Endodermal cell (in vitro differentiated cells): ENCODE measurements at regions not wholly inside any gene's neighbourhood (a gene's known extent, or its start where the extent isn't known, plus 50 kb on each side); places are given as distances from the start of the nearest gene placed in this dataset.

Source experiments
- DNase-seq: peaks from one replicate; pipeline ENCODE4 v3.0.0-alpha.2; 2017
- H3K27ac ChIP-seq: 2 replicates; pipeline ENCODE4 v1.5.1; 2013; ENCODE audit warnings: mild to moderate bottlenecking, low read depth, low read length, moderate library complexity
- H3K27me3 ChIP-seq: 2 replicates; pipeline ENCODE4 v1.6.1; 2013; ENCODE audit warnings: mild to moderate bottlenecking, low read length, moderate library complexity; ENCODE audit not compliant: insufficient read depth, control insufficient read depth, poor library complexity, severe bottlenecking
- H3K36me3 ChIP-seq: 2 replicates; pipeline ENCODE4 v1.7.0; 2013; ENCODE audit warnings: mild to moderate bottlenecking, low read length, moderate library complexity; ENCODE audit not compliant: control insufficient read depth, insufficient read depth
- H3K4me1 ChIP-seq: one replicate; pipeline ENCODE4 v1.7.0; 2013; ENCODE audit warnings: low read length; ENCODE audit not compliant: control insufficient read depth, insufficient read depth
- H3K4me3 ChIP-seq: 2 replicates; pipeline ENCODE4 v1.5.1; 2013; ENCODE audit warnings: mild to moderate bottlenecking, low read length, moderate library complexity
- H3K9ac ChIP-seq: 2 replicates; pipeline ENCODE4 v1.6.1; 2013; ENCODE audit warnings: mild to moderate bottlenecking, low read length, moderate library complexity; ENCODE audit not compliant: poor library complexity, severe bottlenecking; ENCODE audit errors: extremely low read depth
- H3K9me3 ChIP-seq: 2 replicates; pipeline ENCODE4 v1.6.1; 2013; ENCODE audit warnings: mild to moderate bottlenecking, low read length, moderate library complexity; ENCODE audit not compliant: control insufficient read depth
- H3K27ac Mint-ChIP-seq: 2 replicates; pipeline ENCODE4 v1.8.0; 2020; ENCODE audit warnings: mixed read lengths
- H3K27me3 Mint-ChIP-seq: 2 replicates; pipeline ENCODE4 v1.8.0; 2021; ENCODE audit warnings: mild to moderate bottlenecking, mixed read lengths; ENCODE audit not compliant: insufficient read depth
- H3K36me3 Mint-ChIP-seq: 2 replicates; pipeline ENCODE4 v1.8.0; 2020; ENCODE audit warnings: low read depth, mixed read lengths
- H3K4me1 Mint-ChIP-seq: 2 replicates; pipeline ENCODE4 v1.8.0; 2020; ENCODE audit warnings: mixed read lengths
- H3K4me3 Mint-ChIP-seq: 2 replicates; pipeline ENCODE4 v1.8.0; 2020; ENCODE audit warnings: mild to moderate bottlenecking, moderate library complexity, mixed read lengths
- H3K9me3 Mint-ChIP-seq: 2 replicates; pipeline ENCODE4 v1.8.0; 2020; ENCODE audit warnings: mild to moderate bottlenecking, mixed read lengths
- WGBS, 2 experiments: methylation state at CpG; one replicate each; pipeline versions ENCODE4 v1.1.5 to v1.1.7; 2013; ENCODE audit warnings: missing lambda C conversion rate in 2 of 2, mixed read lengths in 1 of 2; ENCODE audit not compliant: insufficient coverage in 1 of 2, insufficient read length in 1 of 2; 5-methylcytosine and 5-hydroxymethylcytosine counted together
- TF ChIP-seq, protein P1 (sequence below): fragments of 200-600 bp; sonication (generic); conservative IDR thresholded peaks from 2 replicates; pipeline ENCODE4 v1.5.0; 2021; ENCODE audit warnings: antibody characterized with exemption, mild to moderate bottlenecking

GRCh38 chr14:22018890-22019289, 345.3 kb upstream of the OR4E1 start:
- no peaks in the 10 kb centered on the region for H3K36me3 Mint-ChIP-seq
- WGBS, 2 experiments, result 92% methylated on average over 1 of the region's 1 CpG; no CpG with 5 or more reads in 1 of the 2 experiments
- H3K9me3 Mint-ChIP-seq, result no peaks in the 10 kb centered on the region
- no peak overlapping the region for H3K27ac Mint-ChIP-seq
- Histone ChIP-seq H3K36me3 (no peaks in the 10 kb centered on the region), H3K4me3 (no peak overlapping the region), H3K4me1 (no peaks in the 10 kb centered on the region), H3K9me3 (no peaks in the 10 kb centered on the region), H3K27me3 (no peaks in the 10 kb centered on the region), H3K9ac (no peak overlapping the region), H3K27ac (no peak overlapping the region)
- TF ChIP-seq, protein P1, sequence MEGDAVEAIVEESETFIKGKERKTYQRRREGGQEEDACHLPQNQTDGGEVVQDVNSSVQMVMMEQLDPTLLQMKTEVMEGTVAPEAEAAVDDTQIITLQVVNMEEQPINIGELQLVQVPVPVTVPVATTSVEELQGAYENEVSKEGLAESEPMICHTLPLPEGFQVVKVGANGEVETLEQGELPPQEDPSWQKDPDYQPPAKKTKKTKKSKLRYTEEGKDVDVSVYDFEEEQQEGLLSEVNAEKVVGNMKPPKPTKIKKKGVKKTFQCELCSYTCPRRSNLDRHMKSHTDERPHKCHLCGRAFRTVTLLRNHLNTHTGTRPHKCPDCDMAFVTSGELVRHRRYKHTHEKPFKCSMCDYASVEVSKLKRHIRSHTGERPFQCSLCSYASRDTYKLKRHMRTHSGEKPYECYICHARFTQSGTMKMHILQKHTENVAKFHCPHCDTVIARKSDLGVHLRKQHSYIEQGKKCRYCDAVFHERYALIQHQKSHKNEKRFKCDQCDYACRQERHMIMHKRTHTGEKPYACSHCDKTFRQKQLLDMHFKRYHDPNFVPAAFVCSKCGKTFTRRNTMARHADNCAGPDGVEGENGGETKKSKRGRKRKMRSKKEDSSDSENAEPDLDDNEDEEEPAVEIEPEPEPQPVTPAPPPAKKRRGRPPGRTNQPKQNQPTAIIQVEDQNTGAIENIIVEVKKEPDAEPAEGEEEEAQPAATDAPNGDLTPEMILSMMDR, result no peak
- no peak overlapping the region for H3K4me3 Mint-ChIP-seq
- no peak for DNase-seq
- no peaks in the 10 kb centered on the region for H3K27me3 Mint-ChIP-seq
- peaks cover 3% of the 10 kb centered on the region for H3K4me1 Mint-ChIP-seq

- no peak overlapping the region for H3K9ac ChIP-seq
- H3K4me3 ChIP-seq, result no peak overlapping the region
- H3K9me3 Mint-ChIP-seq, result no peaks in the 10 kb centered on the region
- H3K27me3 Mint-ChIP-seq, result peaks cover 8% of the 10 kb centered on the region
- H3K9me3 ChIP-seq, result no peaks in the 10 kb centered on the region
- TF ChIP-seq, protein P1, result no peak
- 86 to 87% methylated on average over 3 of the region's 3 CpGs for WGBS, 2 experiments
- H3K36me3 ChIP-seq, result no peaks in the 10 kb centered on the region
- H3K27me3 ChIP-seq, result no peaks in the 10 kb centered on the region
- no peak overlapping the region for H3K27ac ChIP-seq
- no peak for DNase-seq
- H3K36me3 Mint-ChIP-seq, result no peaks in the 10 kb centered on the region
- no peaks in the 10 kb centered on the region for H3K4me1 Mint-ChIP-seq
- H3K4me3 Mint-ChIP-seq, result no peak overlapping the region
- no peak overlapping the region for H3K27ac Mint-ChIP-seq
- no peaks in the 10 kb centered on the region for H3K4me1 ChIP-seq
Observed at GRCh38 chr14:22012452-22012851, 338.8 kb upstream of the OR4E1 start.

DNA sequence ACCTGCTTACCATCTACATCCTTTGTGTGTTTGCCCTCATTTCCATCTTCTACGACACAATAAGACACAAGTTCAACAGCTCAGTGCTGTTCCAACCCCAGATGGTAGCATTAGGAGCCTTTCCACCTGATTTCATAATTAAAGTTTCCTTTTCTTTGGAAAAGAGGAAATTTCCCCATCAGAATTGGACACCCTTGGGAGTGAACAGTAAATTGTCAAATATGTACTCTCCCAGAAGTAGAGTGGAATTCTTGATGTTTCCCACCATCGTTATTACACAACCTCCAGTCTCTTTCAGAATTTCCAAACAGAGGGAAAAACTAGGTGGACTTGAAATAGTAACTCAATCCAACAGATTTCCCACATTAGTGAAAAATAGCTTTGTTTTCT, 337.6 kb upstream of the OR4E1 start:
- DNase-seq, result no peak
- WGBS, 2 experiments, result 88 to 100% methylated on average over 1 to 2 of the region's 2 CpGs
- Mint-ChIP-seq H3K36me3 (no peaks in the 10 kb centered on the region), H3K27me3 (peaks cover 11% of the 10 kb centered on the region), H3K4me1 (no peaks in the 10 kb centered on the region), H3K4me3 (no peak overlapping the region), H3K9me3 (peaks cover 3% of the 10 kb centered on the region), H3K27ac (no peak overlapping the region)
- H3K4me3 ChIP-seq, result no peak overlapping the region
- TF ChIP-seq, protein P1, result no peak
- no peaks in the 10 kb centered on the region for H3K27me3 ChIP-seq
- H3K4me1 ChIP-seq, result no peaks in the 10 kb centered on the region
- H3K27ac ChIP-seq, result no peak overlapping the region
- no peak overlapping the region for H3K9ac ChIP-seq
- no peaks in the 10 kb centered on the region for H3K36me3 ChIP-seq
- no peaks in the 10 kb centered on the region for H3K9me3 ChIP-seq
